ENCODE measurements at regions not wholly inside any gene's neighbourhood (a gene's known extent, or its start where the extent isn't known, plus 50 kb on each side); places are given as distances from the start of the nearest gene placed in this dataset.
"Not testable (repeated sequence)": the region's sequence is repeated elsewhere in the genome, so short reads cannot be mapped to it uniquely, and the experiment has no call there.

- ChIA-PET CTCF (no interaction called here), POLR2A (no interaction called here)
- Histone ChIP-seq H3K4me3 (ENCODE audit: low read depth, low read length) (no peak overlapping the region), H3K36me3 (ENCODE audit: control insufficient read depth in 2 of 2, insufficient read depth in 1 of 2, low read length in 2 of 2) (no peaks in the 10 kb centered on the region), H3K27ac (ENCODE audit: extremely low read depth, low read depth, low read length) (no peak overlapping the region), H3K9me3 (ENCODE audit: control insufficient read depth, insufficient read depth, low read depth, low read length) (no peaks in the 10 kb centered on the region), H3K4me1 (ENCODE audit: control insufficient read depth, insufficient read depth, low read length) (no peaks in the 10 kb centered on the region)
- no peak for TF ChIP-seq YY1 (tag by site-specific recombination; IDR thresholded peaks at IDR 0.05)
- no peak for TF ChIP-seq ZBTB6 (tag by site-specific recombination; IDR thresholded peaks at IDR 0.05)
- no peak for TF ChIP-seq BCL6B (tag by site-specific recombination; IDR thresholded peaks at IDR 0.05)
- no peak for TF ChIP-seq ZNF184 (tag by site-specific recombination; IDR thresholded peaks at IDR 0.05)
- TF ChIP-seq SALL2 (tag by site-specific recombination; IDR thresholded peaks at IDR 0.05; ENCODE audit: borderline replicate concordance), result no peak
- TF ChIP-seq HOXD13 (CRISPR knock-in tag; IDR thresholded peaks at IDR 0.05; ENCODE audit: borderline replicate concordance), result no peak
- no peak for TF ChIP-seq ZNF398 (tag by site-specific recombination; IDR thresholded peaks at IDR 0.05)
- no peak for TF ChIP-seq ZNF768 (tag by site-specific recombination; IDR thresholded peaks at IDR 0.05)
- no peak for TF ChIP-seq ZNF654 (tag by site-specific recombination; IDR thresholded peaks at IDR 0.05; ENCODE audit: low read depth)
- TF ChIP-seq ZNF433 (tag by site-specific recombination; IDR thresholded peaks at IDR 0.05; ENCODE audit: low read depth), result no peak
- TF ChIP-seq ZNF114 (tag by site-specific recombination; IDR thresholded peaks at IDR 0.05), result no peak
- no peak for TF ChIP-seq ZNF501 (tag by site-specific recombination; IDR thresholded peaks at IDR 0.05)
- TF ChIP-seq ATF2 (tag by site-specific recombination; IDR thresholded peaks at IDR 0.05; ENCODE audit: low read depth), result no peak
- TF ChIP-seq ZNF266 (tag by site-specific recombination; IDR thresholded peaks at IDR 0.05; ENCODE audit: low read depth), result no peak
- TF ChIP-seq ZNF48 (tag by site-specific recombination; IDR thresholded peaks at IDR 0.05), result no peak
- TF ChIP-seq CTCF (tag by site-specific recombination; IDR thresholded peaks at IDR 0.05), result no peak
- no peak for TF ChIP-seq HOXC10 (CRISPR knock-in tag; IDR thresholded peaks at IDR 0.05)
- no peak for TF ChIP-seq ZBTB8A (tag by site-specific recombination; IDR thresholded peaks at IDR 0.05)
Measured at GRCh38 chr4:189874591-189874990, 66.1 kb upstream of the FRG1 start.

- CTCF ChIA-PET; H3K27ac ChIP-seq (ENCODE audit: extremely low read depth, low read depth, low read length); H3K36me3 ChIP-seq (ENCODE audit: control insufficient read depth in 2 of 2, insufficient read depth in 1 of 2, low read length in 2 of 2); H3K9me3 ChIP-seq (ENCODE audit: control insufficient read depth, insufficient read depth, low read depth, low read length); H3K4me3 ChIP-seq (ENCODE audit: low read depth, low read length); H3K4me1 ChIP-seq (ENCODE audit: control insufficient read depth, insufficient read depth, low read length); POLR2A ChIA-PET: not testable (repeated sequence)
Measured at GRCh38 chr4:189881190-189881589, 59.5 kb upstream of the FRG1 start.
